Smooth muscle cell (in vitro differentiated cells): ENCODE measurements at regions not wholly inside any gene's neighbourhood (a gene's known extent, or its start where the extent isn't known, plus 50 kb on each side); places are given as distances from the start of the nearest gene placed in this dataset.

Source experiments
- DNase-seq: peaks from one replicate; lab custom pipeline; 2025; ENCODE audit not compliant: unreplicated experiment; lab: John Stamatoyannopoulos, UW
- H2AFZ ChIP-seq: fragments of 200-600 bp; sonication (generic); 2 replicates; pipeline ENCODE4 v1.6.0; 2016; ENCODE audit warnings: antibody characterized with exemption, low read depth, mild to moderate bottlenecking
- H3F3A ChIP-seq: fragments of 200-600 bp; sonication (generic); 2 replicates; pipeline ENCODE4 v1.6.0; 2017; ENCODE audit warnings: antibody characterized with exemption, low read depth
- H3K27ac ChIP-seq: fragments of 200-600 bp; sonication (generic); 2 replicates; pipeline ENCODE4 v1.5.1; 2016; ENCODE audit warnings: low read depth, mild to moderate bottlenecking
- H3K27me3 ChIP-seq: fragments of 200-600 bp; sonication (generic); 2 replicates; pipeline ENCODE4 v1.6.1; 2016; ENCODE audit warnings: low read depth, mild to moderate bottlenecking
- H3K36me3 ChIP-seq: fragments of 200-600 bp; sonication (generic); 2 replicates; pipeline ENCODE4 v1.5.1; 2016; ENCODE audit warnings: low read depth
- H3K4me1 ChIP-seq: fragments of 200-600 bp; sonication (generic); 2 replicates; pipeline ENCODE4 v1.5.1; 2016; ENCODE audit warnings: low read depth
- H3K4me2 ChIP-seq: fragments of 200-600 bp; sonication (generic); 2 replicates; pipeline ENCODE4 v1.6.0; 2016; ENCODE audit warnings: mild to moderate bottlenecking
- H3K4me3 ChIP-seq: fragments of 200-600 bp; sonication (generic); 2 replicates; pipeline ENCODE4 v1.5.1; 2016; ENCODE audit warnings: mild to moderate bottlenecking
- H3K79me2 ChIP-seq: fragments of 200-600 bp; sonication (generic); 2 replicates; pipeline ENCODE4 v1.6.0; 2016; ENCODE audit warnings: low read depth, mild to moderate bottlenecking
- H3K9ac ChIP-seq: fragments of 200-600 bp; sonication (generic); 2 replicates; pipeline ENCODE4 v1.6.0; 2016; ENCODE audit warnings: low read depth
- H3K9me3 ChIP-seq: fragments of 200-600 bp; sonication (generic); replicated peaks from 2 replicates; pipeline ENCODE4 v1.5.1; 2016; ENCODE audit warnings: low read depth
- H4K20me1 ChIP-seq: fragments of 200-600 bp; sonication (generic); 2 replicates; pipeline ENCODE4 v1.6.0; 2016; ENCODE audit warnings: low read depth
- WGBS: methylation state at CpG from one replicate; pipeline ENCODE4 v1.1.7; 2016; ENCODE audit warnings: low lambda C conversion rate; 5-methylcytosine and 5-hydroxymethylcytosine counted together
- TF ChIP-seq, protein P1 (sequence below): fragments of 200-600 bp; sonication (generic); IDR thresholded peaks from 2 replicates; pipeline ENCODE4 v1.5.1; 2017; ENCODE audit warnings: borderline replicate concordance, mild to moderate bottlenecking, antibody characterized with exemption; ENCODE audit not compliant: insufficient read depth, poor library complexity, severe bottlenecking

- TF ChIP-seq, protein P1, sequence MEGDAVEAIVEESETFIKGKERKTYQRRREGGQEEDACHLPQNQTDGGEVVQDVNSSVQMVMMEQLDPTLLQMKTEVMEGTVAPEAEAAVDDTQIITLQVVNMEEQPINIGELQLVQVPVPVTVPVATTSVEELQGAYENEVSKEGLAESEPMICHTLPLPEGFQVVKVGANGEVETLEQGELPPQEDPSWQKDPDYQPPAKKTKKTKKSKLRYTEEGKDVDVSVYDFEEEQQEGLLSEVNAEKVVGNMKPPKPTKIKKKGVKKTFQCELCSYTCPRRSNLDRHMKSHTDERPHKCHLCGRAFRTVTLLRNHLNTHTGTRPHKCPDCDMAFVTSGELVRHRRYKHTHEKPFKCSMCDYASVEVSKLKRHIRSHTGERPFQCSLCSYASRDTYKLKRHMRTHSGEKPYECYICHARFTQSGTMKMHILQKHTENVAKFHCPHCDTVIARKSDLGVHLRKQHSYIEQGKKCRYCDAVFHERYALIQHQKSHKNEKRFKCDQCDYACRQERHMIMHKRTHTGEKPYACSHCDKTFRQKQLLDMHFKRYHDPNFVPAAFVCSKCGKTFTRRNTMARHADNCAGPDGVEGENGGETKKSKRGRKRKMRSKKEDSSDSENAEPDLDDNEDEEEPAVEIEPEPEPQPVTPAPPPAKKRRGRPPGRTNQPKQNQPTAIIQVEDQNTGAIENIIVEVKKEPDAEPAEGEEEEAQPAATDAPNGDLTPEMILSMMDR: no peak
- Histone ChIP-seq H3K9ac (no peak overlapping the region), H3K4me1 (no peaks in the 10 kb centered on the region), H3K36me3 (no peaks in the 10 kb centered on the region), H2AFZ (no peak overlapping the region), H3K4me3 (no peak overlapping the region), H4K20me1 (no peaks in the 10 kb centered on the region), H3K9me3 (no peaks in the 10 kb centered on the region), H3F3A (no peaks in the 10 kb centered on the region), H3K79me2 (no peaks in the 10 kb centered on the region), H3K27me3 (no peaks in the 10 kb centered on the region), H3K4me2 (no peak overlapping the region), H3K27ac (no peak overlapping the region)
- WGBS: 86% methylated on average over 4 of the region's 4 CpGs
- no peak for DNase-seq
These were observed 304.4 kb downstream of the KBTBD8 start for GRCh38 chr3:67302489-67302888.

DNA sequence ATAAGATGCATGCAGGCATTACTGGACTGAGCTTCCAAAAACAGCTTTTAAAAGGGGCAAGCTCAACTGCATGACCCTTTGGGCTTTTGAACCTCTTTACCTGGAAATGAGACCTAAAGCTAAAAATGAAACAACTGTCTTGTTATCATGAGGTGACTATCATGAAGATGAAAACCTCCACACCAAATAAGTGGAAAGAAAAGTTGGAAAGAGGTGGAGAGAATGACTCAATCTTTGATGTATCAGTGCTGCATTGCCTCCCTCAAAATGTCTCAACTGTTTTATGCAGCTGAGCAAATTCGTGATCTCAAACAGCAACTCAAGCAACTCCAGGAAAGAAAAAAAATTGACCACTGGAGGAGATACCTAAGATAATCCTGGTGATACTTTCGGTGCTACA lies 307.1 kb downstream of the KBTBD8 start:
- no peaks in the 10 kb centered on the region for H3K27me3 ChIP-seq
- DNase-seq: no peak
- no peaks in the 10 kb centered on the region for H3K4me1 ChIP-seq
- TF ChIP-seq, protein P1: no peak
- no peaks in the 10 kb centered on the region for H3K79me2 ChIP-seq
- no peak overlapping the region for H3K27ac ChIP-seq
- WGBS: 95% methylated on average over 2 of the region's 2 CpGs
- no peaks in the 10 kb centered on the region for H3K36me3 ChIP-seq
- H4K20me1 ChIP-seq: no peaks in the 10 kb centered on the region
- H3F3A ChIP-seq: no peaks in the 10 kb centered on the region
- H2AFZ ChIP-seq: no peak overlapping the region
- H3K4me3 ChIP-seq: no peak overlapping the region
- H3K4me2 ChIP-seq: no peak overlapping the region
- no peak overlapping the region for H3K9ac ChIP-seq
- H3K9me3 ChIP-seq: no peaks in the 10 kb centered on the region

DNA sequence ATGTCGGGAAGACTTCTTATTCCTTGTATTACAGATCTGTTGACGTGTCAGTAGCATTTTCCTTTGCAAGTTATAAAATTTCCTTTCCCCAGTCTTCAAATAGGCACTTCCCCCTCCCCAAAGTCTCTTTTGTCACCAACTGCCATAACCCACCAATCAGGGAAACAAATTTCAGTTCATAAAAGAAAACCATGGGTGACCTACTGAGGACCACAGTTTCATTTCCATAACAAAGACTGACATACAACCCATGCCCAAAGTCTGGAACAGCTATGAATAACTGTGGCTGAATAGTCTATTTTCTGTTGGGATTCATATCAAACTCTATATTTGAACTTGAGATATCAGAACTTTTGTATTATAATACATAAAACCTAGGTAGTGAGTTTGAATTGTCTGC lies 307.8 kb downstream of the KBTBD8 start:
- no peak for DNase-seq
- H3K27ac ChIP-seq: no peak overlapping the region
- no peak overlapping the region for H2AFZ ChIP-seq
- no peaks in the 10 kb centered on the region for H3K36me3 ChIP-seq
- no peaks in the 10 kb centered on the region for H3K9me3 ChIP-seq
- H3F3A ChIP-seq: no peaks in the 10 kb centered on the region
- no peak overlapping the region for H3K4me2 ChIP-seq
- TF ChIP-seq, protein P1: no peak
- H3K9ac ChIP-seq: no peak overlapping the region
- H3K79me2 ChIP-seq: no peaks in the 10 kb centered on the region
- H3K4me3 ChIP-seq: no peak overlapping the region
- no peaks in the 10 kb centered on the region for H3K4me1 ChIP-seq
- H3K27me3 ChIP-seq: no peaks in the 10 kb centered on the region
- H4K20me1 ChIP-seq: no peaks in the 10 kb centered on the region
- WGBS: 96% methylated on average over 2 of the region's 2 CpGs

DNA sequence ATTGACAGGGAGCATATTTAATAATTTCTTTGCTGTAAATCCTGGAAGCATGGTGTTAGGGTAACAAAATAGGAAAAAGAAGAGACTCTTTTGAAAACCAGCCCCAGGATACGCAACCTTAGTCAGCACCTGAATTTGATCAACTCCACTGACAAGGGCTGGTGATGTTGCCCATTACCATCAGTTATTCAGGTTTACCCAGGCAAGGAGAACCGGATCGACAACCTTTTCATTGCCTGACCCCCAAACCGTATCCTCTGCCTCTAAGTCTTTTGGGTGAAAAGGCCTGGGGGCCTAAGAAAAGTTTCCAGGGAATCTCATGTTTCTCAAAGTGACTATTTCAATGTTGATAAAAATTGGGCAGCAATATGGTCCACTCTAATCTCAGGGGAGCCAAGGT lies 313.3 kb downstream of the KBTBD8 start:
- DNase-seq: no peak
- H3K79me2 ChIP-seq: no peaks in the 10 kb centered on the region
- no peaks in the 10 kb centered on the region for H3K4me1 ChIP-seq
- H3K4me2 ChIP-seq: no peak overlapping the region
- H3K9me3 ChIP-seq: no peaks in the 10 kb centered on the region
- no peak overlapping the region for H2AFZ ChIP-seq
- no peak overlapping the region for H3K9ac ChIP-seq
- TF ChIP-seq, protein P1: no peak
- 78% methylated on average over 4 of the region's 4 CpGs for WGBS
- no peaks in the 10 kb centered on the region for H3K36me3 ChIP-seq
- H3K4me3 ChIP-seq: no peak overlapping the region
- H3K27me3 ChIP-seq: no peaks in the 10 kb centered on the region
- H3F3A ChIP-seq: no peaks in the 10 kb centered on the region
- no peak overlapping the region for H3K27ac ChIP-seq
- H4K20me1 ChIP-seq: no peaks in the 10 kb centered on the region
